NCI-H2081 treated with DMSO at 0.1 percent for 48 hours (cell line): ENCODE measurements at regions not wholly inside any gene's neighbourhood (a gene's known extent, or its start where the extent isn't known, plus 50 kb on each side); places are given as distances from the start of the nearest gene placed in this dataset.
A peak's percentile ranks its signal among the peaks of the same experiment; 100 is the strongest.

Experiments
- DNase-seq: peaks from one replicate; lab custom pipeline; 2025; lab: John Stamatoyannopoulos, UW

DNA sequence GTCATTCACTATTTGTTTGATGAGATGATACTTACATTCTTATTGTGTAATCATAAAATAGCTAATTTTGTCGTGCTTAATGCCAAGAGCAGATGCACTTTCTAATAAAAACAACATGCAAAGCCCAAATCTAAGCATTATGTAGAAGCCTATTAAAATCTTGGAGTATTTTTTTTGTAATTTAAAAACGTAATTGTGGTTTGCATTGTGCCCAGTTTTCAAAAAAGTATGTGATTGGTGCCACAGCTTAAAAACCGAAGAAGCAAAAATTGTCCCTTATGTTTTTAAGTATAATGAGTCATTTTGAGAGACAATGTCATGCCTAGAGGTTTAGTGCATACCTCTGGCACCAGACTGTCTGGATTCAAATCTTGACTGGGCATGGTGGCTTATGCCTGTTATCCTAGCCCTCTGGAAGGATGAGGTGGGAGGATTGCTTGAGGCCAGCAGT lies 464.8 kb upstream of the RGS6 start:
- no peak for DNase-seq

DNA sequence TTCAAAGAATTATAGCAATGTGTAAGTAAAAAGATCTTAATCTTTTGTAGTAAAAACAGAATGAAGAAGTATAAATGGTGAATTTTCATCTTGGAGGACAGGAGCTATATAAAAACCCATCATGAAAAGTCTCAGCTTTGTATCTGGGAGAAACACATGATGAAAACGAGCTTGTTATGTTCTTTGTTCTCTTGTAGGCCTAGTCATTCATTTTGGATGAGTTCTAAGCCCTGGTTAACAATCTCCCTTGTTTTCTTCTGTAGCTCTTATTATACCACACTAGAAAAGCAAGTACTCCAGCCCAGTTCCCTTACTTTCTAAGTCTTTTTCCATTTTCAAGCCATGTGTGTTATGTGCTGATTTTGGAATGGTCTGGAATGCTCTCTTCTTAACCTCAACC lies 463.5 kb upstream of the RGS6 start:
- DNase-seq = no peak

DNA sequence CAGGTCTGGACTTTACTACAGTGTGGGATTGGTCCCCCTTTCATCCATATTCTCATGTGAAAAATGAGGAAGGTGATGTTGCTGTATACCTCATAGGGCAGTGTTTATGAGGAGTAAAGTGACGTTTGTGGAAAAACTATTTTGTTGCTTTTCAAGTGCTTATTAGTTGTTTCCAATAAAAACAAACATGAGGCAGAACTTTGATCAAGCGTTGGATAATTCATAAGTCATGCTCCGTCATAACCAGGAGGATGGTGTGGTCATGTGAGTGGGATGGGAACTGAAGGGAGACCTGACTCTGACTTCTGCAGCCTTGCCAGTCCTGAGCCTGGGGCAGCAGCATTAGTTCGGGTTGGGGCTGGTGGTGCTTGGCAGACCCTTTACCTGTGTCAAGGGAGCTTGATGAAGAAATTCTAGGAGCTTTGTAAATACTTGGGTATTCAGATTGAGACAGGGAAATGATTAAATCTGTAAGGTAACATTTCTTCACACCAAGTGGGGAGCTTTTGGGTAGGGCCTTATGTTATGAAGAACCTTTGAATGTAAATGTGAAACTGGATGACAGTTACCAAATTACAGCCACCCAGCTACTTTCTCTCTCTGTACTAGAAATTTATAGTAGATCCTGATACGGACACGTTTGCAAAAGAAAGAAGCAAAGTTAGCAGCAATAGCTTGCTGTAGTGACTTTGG lies 462.4 kb upstream of the RGS6 start:
- DNase-seq = no peak

DNA sequence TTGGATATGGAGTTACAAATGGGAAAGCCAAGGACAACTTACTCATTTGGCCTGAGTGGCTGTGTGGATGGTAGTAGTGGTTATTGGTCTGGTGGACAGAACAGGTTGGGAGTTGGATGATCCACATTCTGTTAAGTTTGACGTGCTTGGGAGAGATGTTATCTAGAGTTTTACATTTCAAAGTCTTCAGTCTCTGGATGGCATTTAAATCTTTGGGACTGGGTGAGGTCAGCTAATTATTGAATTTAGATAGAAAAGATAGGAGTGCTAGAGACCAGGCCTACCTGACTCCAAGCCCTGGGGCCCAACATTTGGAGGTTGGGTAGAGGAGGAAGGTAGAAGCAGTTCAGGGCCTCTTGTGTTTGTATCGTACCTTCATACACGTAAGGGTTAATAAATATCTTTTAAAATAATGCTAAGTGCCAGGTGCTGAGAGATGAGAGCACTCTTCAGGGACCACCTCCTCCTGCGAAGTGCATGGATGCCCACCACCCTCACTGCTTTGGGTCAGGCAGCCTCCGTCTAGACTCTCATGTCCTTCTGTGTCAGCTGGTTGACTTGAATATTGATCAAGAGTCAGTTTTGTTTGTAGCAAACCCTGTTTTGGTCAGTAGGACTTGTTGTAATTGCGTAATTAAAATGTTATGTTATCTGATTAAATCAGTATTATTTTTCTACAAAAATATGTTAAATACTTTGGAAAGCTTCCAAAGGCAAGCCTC lies 460.4 kb upstream of the RGS6 start:
- DNase-seq = no peak

DNA sequence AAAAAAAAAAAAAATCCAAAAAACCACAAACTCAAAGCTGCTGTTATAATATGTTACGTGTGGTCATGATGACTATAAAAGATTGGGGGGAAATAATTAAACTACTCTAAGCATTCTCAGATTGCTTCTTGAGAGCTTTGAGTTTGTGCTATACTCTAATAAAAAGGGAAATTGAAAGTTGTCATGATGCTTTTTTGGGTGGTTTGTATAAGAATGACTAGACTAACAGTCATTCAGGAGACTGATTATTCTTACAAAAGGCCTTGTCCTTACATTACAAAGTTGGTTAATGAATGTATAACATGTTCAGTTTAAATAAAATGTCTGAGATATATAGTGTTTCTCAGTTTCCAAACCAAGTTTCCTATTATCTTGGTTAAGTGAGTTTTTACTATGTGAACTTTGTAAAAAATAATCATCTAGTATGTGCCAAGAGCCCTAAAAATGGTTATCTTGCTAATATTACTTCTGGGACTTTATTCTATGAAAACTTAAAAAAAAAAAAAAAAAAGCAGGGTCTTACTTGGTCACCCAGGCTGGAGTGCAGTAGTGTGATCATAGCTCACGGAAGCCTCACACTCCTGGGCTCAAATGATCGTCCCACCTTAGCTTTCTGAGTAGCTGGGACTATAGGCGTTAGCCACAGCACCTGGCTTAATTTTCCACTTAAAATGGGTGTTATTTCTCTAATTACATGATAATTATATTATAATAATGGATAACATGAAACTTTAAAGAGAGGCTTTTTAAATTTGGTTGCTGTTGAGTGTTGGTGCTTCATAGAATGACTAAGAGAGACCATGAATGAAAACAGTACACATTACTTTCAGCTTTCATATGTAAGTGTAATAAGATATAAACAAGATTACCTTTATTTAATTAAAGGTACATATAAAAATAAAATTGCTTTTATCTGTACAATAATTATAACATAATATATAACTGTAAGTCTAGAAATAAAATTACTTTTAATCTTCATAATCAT lies 459.6 kb upstream of the RGS6 start:
- no peak for DNase-seq

DNA sequence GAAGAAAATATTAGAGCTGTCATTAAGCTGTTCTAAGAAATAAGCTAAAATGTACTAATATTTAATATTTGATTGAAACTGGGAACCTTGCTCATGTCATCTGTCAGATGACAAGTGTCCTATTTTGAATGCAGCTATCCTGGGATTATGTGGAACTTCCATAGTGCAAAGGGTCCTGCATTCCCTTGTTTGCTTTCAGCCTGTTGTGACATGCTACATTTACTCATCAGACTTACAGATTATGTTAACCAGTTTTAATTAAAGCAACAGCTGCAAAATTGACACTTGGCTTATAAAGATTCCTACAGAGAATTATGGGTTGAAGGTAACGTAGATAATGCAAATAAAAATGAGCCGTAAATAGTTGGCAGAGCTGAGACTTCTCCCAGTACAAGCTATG lies 458.4 kb upstream of the RGS6 start:
- no peak for DNase-seq

DNA sequence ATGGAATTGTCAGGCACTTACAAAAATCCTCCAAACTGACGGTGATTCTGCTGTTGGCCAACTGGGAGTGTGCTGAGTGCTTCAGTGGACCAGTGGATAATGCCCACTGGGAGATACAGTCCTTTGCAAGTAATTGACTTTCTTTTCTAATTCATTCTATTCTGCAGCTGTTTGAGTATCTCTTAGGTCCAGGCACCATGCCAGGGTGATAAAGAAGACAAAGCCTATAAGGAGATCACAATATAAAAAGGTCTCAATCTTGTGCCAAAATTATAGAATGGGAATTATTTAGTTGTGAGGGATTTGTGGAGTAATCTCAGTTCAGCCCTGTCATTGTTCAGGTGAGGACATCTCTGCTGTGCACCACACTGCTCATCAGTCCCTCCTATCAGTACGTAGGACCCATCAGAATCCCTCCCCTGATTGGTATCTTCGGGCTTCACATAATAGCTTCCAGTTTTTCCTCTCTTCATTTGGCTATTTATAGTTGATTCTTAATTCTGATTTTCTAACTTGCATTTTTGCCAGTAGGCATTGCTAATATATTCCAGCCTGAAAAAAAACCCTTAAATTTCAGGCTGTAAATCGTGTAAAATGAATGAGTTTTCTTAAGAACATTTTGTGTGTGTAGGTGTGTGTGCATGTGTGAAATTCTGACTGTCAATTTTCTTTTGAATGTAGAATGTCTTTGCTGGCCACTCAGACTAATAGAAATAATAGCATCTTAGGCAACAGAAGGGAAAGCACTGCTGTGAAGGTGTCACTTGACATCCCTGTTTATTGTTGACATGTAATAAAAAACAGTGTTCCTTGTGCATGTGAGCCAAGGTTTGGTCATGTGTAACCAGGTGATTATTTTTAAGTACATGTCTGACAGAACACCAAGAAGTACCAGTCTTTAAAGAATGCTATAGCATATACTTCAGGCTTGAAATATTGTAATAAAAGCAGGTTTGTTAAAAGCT lies 457.6 kb upstream of the RGS6 start:
- peak; percentile 16 for DNase-seq

DNA sequence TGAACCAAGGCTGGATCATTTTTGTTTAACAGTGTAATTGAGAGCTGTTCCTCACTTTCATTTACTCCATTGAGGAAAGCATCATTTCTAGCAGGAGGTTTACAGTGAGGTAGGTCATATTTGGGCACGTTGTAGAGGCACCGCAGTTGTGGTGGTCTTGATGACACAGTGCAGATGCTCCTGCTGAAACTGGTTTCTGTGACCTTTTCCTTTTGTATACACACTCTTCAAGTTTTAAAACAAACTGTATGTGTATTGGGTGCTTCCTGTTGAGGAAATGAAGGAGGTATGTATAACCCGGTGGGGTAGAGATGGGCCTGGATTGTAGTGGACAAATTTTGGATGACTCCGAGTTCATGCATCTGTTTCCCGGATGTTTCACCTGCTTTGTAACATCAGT lies 456.3 kb upstream of the RGS6 start:
- no peak for DNase-seq

DNA sequence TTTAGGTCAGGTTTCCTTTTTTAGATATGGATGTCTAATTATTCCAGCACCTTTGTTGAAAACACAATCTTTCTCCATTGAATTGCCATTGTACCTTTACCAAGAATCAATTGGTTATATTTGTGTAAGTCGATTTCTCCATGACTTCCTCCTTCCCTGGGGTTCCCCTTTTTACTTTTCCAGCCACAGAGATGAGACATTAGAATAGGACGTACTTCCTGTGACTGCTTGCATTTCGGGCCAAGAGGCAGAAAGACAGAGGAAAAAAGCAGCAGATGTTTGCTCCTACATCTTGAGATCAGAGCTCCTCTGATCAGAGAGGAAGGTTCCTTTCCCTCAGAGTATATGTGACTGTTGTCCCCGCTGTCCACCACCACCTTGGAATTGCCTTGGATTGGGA lies 453.7 kb upstream of the RGS6 start:
- no peak for DNase-seq

DNA sequence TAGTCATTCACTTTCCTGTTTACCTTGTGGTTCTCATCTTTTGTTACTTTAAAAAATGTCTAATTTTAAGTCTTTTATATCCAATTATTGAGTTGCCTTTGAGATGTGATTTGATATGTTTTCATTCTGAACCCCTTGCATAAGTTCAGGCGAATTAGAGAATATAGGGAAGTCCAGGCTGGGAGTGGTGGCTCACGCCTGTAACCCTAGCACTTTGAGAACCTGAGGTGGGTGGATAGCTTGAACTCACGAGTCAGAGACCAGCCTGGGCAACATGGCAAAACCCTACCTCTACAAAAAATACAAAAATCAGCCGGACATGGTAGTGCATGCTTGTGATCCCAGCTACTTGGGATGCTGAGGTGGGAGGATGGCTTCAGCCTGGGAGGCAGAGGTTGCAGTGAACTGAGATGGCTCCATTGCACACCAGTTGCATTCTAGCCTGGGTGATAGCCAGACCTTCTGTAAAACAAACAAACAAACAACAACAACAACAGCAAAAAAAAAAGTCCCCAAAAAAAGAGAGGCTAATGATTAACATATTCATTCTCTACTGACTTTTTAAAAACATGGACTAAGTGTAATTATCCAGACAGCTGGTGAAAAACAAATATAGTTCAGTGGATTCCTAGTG lies 451.1 kb upstream of the RGS6 start:
- DNase-seq = no peak

DNA sequence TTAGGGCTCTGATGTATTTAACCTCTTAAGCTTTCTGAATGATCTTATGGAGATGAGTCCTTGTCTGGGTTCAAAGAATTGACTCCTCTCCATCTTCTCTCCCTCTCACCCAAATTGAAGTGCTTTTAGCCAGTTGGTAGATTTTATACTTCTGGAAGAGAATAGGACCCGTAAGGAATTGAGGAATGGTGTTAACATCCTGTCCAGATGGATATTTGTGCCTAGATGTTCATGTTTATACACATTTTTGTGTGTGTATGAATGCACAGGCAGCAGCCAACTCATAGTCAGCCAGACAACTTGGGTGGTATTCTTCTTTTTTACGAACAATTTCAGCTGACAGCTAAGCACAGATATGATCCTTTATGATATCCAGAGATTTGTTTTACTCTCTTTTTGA lies 449.6 kb upstream of the RGS6 start:
- DNase-seq = no peak

DNA sequence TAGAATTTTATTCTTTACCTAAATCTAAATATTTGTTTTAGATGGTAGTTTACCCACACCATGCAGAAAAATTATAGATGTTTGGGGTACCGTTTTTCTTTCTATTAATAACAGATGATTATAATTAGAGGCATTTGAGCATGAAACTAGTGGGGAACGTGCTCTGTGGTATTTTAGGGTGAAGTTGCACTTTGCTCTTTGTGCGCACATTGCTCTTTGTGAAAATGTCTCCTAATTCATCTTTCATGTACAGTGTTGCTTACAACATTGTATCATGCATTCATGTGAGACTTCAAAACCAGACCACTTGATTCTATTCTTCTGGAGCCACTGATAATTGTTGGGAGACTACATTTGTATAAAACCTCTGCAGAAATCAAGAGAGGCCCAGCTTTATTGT lies 449.1 kb upstream of the RGS6 start:
- DNase-seq = no peak

DNA sequence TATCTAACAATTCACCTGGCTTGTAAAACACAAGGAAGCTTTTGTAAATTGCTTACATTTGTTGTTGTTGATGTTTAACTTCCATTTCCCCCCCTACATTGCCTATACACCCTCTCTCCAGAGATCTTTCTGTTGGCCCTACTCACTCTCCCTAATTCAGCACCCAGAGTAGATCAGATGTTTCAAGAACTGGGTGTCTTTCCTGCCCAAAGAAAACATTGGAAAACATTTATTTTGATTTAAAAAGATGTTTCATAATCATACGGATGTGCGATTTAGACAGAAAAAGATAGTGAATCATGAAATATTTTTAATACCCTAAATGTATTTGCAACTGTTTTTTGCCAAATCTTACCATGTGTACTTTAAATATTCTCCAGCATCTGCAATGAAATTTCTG lies 446.4 kb upstream of the RGS6 start:
- no peak for DNase-seq

DNA sequence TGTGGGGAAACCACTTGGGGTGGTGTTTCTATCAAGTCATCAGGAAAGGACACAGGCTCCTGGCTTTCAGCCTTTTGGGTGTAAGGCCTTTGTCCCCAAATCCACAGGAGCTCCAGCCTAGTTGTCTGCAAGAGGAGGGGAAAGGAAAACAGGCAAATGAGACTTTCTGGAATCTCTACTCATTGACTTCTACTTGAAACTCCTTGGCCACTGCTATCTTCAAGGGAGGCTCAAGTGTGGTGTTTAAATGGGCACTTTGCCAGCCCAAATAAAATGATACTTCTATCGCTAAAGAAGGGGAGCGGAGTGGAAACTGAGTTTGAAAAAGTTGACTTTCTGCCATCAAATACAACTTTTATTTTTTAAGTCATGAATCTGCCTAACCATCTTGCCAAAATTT lies 445.9 kb upstream of the RGS6 start:
- no peak for DNase-seq

DNA sequence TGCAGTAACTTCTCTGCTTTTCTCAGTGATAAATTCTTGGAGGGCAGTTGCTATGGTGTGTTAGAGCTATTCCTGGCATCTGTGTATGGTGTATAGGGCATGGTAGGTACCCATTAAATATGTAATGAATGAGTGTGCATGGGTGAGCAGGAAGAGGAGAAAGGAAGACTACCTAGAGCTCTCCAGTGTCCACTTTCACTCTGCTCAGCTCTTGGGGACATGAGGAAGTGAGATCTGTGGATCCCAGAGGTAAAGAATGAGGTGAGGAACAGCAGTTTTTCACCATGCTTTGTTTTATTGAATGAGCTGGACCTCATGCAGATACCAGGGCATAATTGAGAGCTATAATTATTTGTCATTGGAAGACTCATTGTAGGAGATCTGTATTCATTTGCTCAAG lies 444.8 kb upstream of the RGS6 start:
- no peak for DNase-seq

DNA sequence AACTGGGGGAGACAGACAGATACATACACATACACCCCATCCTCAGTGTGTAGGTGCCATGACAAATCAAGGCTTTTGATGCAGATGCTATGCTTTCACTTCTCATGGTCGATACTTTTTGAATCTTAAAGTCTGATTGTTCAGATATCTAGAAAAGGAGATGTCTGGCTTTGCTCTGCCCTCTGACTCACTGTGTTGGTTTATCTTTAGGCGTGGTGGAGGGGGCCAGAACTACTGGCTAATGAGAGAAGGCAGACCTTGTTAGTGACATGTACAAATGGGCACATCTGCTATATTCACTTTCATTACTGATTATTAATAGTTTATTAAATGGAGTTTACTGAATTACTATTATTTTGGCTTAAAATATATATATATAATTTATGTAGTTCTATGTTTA lies 444.3 kb upstream of the RGS6 start:
- DNase-seq = no peak

DNA sequence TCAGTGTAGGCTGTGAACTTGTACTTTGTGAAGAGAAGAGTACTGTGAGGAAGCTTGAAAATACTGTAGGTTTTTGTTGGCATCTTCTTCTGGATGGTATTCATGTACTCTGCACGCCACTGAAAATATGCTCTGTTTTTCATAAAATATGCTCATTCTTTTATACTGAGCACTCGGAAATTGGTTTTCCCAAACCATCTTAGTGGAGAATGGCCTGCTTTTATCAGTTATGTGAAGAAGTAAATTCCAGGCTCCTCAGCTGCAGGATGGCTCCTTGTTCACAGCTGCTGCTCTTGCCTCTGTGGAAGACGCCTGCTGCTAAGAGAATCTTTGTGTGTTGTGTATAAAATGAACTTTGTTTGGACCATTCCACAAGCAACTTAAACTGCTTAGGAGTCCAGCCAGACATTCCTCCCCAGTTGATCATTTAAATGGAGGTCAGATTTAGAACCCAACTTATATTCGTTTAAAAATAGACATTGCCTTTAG lies 443.5 kb upstream of the RGS6 start:
- DNase-seq = no peak

DNA sequence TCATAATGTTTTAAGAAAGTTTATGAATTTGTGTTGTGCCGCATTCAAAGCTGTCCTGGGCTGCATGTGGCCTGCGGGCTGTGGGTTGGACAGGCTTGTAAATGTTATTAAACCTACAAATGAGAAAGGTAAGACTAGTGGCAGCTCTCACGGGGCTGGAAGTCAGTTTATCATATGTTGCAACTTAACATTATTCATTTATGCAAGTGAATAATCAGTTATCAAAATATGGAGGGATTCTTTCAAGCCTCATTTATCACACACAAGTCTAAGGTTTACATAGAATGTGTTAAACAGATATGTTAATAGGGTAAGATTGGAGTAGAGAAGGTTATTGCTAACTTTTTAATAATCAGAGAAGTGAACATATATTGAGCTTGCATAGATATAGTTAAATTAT lies 442.5 kb upstream of the RGS6 start:
- DNase-seq = no peak

DNA sequence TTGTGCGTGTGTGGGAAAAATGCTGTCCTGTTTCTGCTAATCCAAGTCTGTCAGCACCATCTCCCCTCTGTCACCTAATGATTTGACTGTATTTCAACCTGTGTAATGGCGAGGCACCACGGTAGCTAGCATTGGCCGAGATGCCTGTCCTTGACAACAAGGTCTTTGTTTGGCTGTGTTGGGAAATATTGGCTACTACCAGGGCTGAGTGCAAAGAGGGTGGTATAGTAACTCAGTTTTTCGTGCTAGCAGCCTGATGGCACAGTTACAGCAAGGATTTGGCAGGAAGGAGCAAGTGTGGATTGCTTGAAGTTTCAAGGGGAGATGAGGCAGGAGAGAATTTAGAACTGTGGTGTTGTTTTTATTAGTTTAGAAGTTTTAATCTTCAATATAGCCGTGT lies 440.3 kb upstream of the RGS6 start:
- DNase-seq = no peak

DNA sequence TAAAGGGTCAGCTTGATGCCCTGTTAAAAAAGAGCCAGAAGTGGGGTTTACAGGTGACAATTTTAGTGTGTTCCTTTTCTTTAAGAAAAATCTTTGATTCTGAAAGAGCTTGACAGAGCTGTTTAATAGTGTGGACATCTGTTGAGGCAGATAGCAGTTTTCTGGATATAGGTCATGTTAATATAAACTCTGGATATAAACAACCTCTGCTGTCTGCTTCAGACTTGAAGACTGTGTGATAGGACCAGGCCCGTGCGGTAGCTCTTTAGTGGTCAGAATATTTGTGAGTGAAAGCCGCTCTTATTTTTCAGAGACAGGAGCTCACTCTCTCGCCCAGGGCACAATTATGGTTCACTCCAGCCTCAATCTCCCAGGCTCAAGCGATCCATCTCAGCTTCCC lies 439.9 kb upstream of the RGS6 start:
- DNase-seq = no peak

DNA sequence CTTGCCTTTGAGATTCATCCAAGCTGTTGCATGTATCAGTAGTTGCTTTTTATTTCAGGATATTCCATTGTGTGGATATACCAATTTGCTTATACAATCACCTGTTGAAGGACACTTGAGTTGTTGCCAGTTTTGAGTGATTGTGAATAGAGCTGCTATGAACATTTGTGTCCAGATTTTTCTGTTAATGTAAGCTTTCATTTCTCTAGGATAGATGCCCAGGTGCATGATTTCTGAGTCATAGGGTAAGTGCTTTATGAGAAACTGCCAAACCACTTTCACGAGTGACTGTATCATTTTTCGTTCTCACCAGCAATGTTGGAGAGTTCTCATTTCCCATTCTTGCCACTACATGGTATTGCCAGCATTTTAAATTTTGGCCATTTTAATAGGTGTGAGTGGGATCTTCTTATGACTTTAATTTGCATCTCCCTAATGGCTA lies 434.6 kb upstream of the RGS6 start:
- DNase-seq = no peak
